NT2/D1 (cell line): ENCODE measurements at regions not wholly inside any gene's neighbourhood (a gene's known extent, or its start where the extent isn't known, plus 50 kb on each side); places are given as distances from the start of the nearest gene placed in this dataset.

Experiments used
- SUZ12 ChIP-seq: IDR thresholded peaks from 2 replicates; pipeline ENCODE4 v1.6.1; 2011; ENCODE audit not compliant: insufficient read length, insufficient read depth; ENCODE audit errors: extremely low read depth
- YY1 ChIP-seq: IDR thresholded peaks from 2 replicates; pipeline ENCODE4 v1.6.1; 2011; ENCODE audit not compliant: insufficient read length, insufficient read depth
- ZNF274 ChIP-seq: IDR thresholded peaks from 2 replicates; pipeline ENCODE4 v1.6.1; 2011; ENCODE audit warnings: mild to moderate bottlenecking, low read depth, low read length

GRCh38 chr7:41828911-41829310 is 126.0 kb upstream of the INHBA start:
- TF ChIP-seq ZNF274 (no peak), YY1 (no peak), SUZ12 (no peak)
